Coronary artery (tissue), 2 donors: ENCODE measurements at regions not wholly inside any gene's neighbourhood (a gene's known extent, or its start where the extent isn't known, plus 50 kb on each side); places are given as distances from the start of the nearest gene placed in this dataset.
"Not testable (repeated sequence)": the region's sequence is repeated elsewhere in the genome, so short reads cannot be mapped to it uniquely, and the experiment has no call there.

Source experiments
- DNase-seq: peaks from one replicate; pipeline ENCODE4 v3.0.0-alpha.2; 2017; ENCODE audit warnings: low spot score
- H3K27ac ChIP-seq, 2 donors: fragments of 200-600 bp; sonication (generic); one replicate each; pipeline ENCODE4 v1.5.1; 2016 to 2019
- H3K4me3 ChIP-seq: fragments of 200-600 bp; sonication (generic); 2 replicates; pipeline ENCODE4 v1.5.1; 2016; ENCODE audit warnings: mild to moderate bottlenecking, moderate library complexity
- CTCF ChIP-seq: fragments of 200-600 bp; sonication (generic); IDR thresholded peaks from one replicate; pipeline ENCODE4 v1.5.1; 2019; ENCODE audit warnings: antibody characterized with exemption

- TF ChIP-seq CTCF, result no peak
- H3K27ac ChIP-seq, result no peak overlapping the region
- DNase-seq, result no peak
- H3K4me3 ChIP-seq, result no peak overlapping the region
Observed at GRCh38 chr22:26768952-26769351, 111.6 kb downstream of the MIAT start.

GRCh38 chr22:26769663-26770062, 112.3 kb downstream of the MIAT start:
- H3K27ac ChIP-seq, result no peak overlapping the region
- no peak overlapping the region for H3K4me3 ChIP-seq
- no peak for TF ChIP-seq CTCF
- no peak for DNase-seq

- DNase-seq, result no peak
- Histone ChIP-seq H3K4me3 (no peak overlapping the region), H3K27ac (no peak overlapping the region)
- TF ChIP-seq CTCF, result no peak
Observed at GRCh38 chr22:26770624-26771023, 113.2 kb downstream of the MIAT start.

GRCh38 chr22:26773054-26773453, 115.7 kb downstream of the MIAT start:
- not testable (repeated sequence) for H3K27ac ChIP-seq, DNase-seq, H3K4me3 ChIP-seq

- no peak for TF ChIP-seq CTCF
- H3K4me3 ChIP-seq, result no peak overlapping the region
- DNase-seq, result no peak
- no peak overlapping the region for H3K27ac ChIP-seq
Observed at GRCh38 chr22:26775394-26775793, 118.0 kb downstream of the MIAT start.

- Histone ChIP-seq H3K27ac (no peak overlapping the region), H3K4me3 (no peak overlapping the region)
- TF ChIP-seq CTCF, result no peak
- no peak for DNase-seq
Observed at GRCh38 chr22:26777156-26777801, 119.9 kb downstream of the MIAT start.

- no peak for TF ChIP-seq CTCF
- DNase-seq, result no peak
- Histone ChIP-seq H3K4me3 (no peak overlapping the region), H3K27ac (no peak overlapping the region)
Observed at GRCh38 chr22:26778372-26778771, 121.0 kb downstream of the MIAT start.
